Esophagus muscularis mucosa (tissue), 4 donors: ENCODE measurements at regions not wholly inside any gene's neighbourhood (a gene's known extent, or its start where the extent isn't known, plus 50 kb on each side); places are given as distances from the start of the nearest gene placed in this dataset.

ENCODE experiments used
- EP300 ChIP-seq: sonication (generic); formaldehyde crosslinking; IDR thresholded peaks from one replicate; pipeline ENCODE4 v1.6.1; 2017; ENCODE audit warnings: antibody characterized with exemption
- POLR2A ChIP-seq: fragments of 450-650 bp; IDR thresholded peaks from one replicate; pipeline ENCODE4 v1.6.1; 2017; ENCODE audit warnings: antibody characterized with exemption, moderate library complexity, mild to moderate bottlenecking, low read depth
- TF ChIP-seq, protein P1 (sequence below), 3 experiments: fragments of 200-600 bp in 2 of 3; fragments of 450-650 bp in 1 of 3; sonication (generic) in 2 of 3; IDR thresholded peaks; one replicate each; pipeline ENCODE4 v1.5.1; 2017 to 2019; ENCODE audit warnings: antibody characterized with exemption in 3 of 3, mild to moderate bottlenecking in 2 of 3, moderate library complexity in 1 of 3

DNA sequence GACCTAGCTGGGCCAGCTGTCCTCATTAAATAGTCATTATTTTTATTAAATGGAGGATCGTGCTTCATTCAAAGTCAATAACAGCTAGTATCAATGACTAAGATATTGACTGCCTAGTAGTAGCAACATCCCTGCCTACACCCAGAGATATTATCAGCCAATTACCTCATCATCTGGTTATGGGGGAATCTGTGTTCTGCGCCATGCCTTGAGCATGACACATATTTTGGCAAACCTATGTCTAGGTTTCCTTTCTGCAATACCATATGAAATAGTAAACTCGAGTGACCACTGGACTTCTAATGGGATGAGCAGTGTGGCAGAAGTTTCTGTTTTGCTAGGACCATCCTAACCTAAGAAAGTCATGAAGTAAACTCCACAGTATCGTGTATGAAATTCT lies 50.0 kb upstream of the AADAT start:
- TF ChIP-seq, protein P1, sequence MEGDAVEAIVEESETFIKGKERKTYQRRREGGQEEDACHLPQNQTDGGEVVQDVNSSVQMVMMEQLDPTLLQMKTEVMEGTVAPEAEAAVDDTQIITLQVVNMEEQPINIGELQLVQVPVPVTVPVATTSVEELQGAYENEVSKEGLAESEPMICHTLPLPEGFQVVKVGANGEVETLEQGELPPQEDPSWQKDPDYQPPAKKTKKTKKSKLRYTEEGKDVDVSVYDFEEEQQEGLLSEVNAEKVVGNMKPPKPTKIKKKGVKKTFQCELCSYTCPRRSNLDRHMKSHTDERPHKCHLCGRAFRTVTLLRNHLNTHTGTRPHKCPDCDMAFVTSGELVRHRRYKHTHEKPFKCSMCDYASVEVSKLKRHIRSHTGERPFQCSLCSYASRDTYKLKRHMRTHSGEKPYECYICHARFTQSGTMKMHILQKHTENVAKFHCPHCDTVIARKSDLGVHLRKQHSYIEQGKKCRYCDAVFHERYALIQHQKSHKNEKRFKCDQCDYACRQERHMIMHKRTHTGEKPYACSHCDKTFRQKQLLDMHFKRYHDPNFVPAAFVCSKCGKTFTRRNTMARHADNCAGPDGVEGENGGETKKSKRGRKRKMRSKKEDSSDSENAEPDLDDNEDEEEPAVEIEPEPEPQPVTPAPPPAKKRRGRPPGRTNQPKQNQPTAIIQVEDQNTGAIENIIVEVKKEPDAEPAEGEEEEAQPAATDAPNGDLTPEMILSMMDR (IDR thresholded peaks at IDR 0.05): no peak
- no peak for TF ChIP-seq EP300
- no peak for TF ChIP-seq POLR2A
